ENCODE measurements at regions not wholly inside any gene's neighbourhood (a gene's known extent, or its start where the extent isn't known, plus 50 kb on each side); places are given as distances from the start of the nearest gene placed in this dataset.

- no peak overlapping the region for H2BK20ac ChIP-seq (ENCODE audit: low read length)
- POLR2A ChIA-PET (ENCODE audit: partially characterized antibody): no interaction called here
- H3K27me3 ChIP-seq (replicated peaks in 1 of 4; ENCODE audit: control insufficient read depth in 3 of 4, extremely low read depth in 1 of 4, insufficient read depth in 3 of 4, low read length in 3 of 4): no peaks in the 10 kb centered on the region
- no peak overlapping the region for H2BK12ac ChIP-seq (ENCODE audit: low read depth, low read length)
- H2BK15ac ChIP-seq (ENCODE audit: low read length): no peak overlapping the region
- H3K4me2 ChIP-seq (ENCODE audit: insufficient read depth in 1 of 2, low read depth in 2 of 2, low read length in 2 of 2): no peak overlapping the region
- H4K91ac ChIP-seq (replicated peaks; ENCODE audit: insufficient read length, low read length): no peak overlapping the region
- H3K27ac ChIP-seq (ENCODE audit: low read depth, low read length): no peak overlapping the region
- 97% methylated on average over 2 of the region's 2 CpGs; no CpG with 5 or more reads in 1 of the 2 experiments for WGBS, 2 experiments (ENCODE audit: extremely low coverage in 1 of 2, insufficient coverage in 1 of 2, insufficient read length in 1 of 2, insufficient replicate concordance in 2 of 2, low coverage in 1 of 2, low lambda C conversion rate in 2 of 2, missing lambda C conversion rate in 1 of 2)
- no peak for DNase-seq (ENCODE audit: low read depth in 1 of 2, low spot score in 2 of 2)
- no peak overlapping the region for H3K4ac ChIP-seq (replicated peaks; ENCODE audit: insufficient read length, low read depth, low read length)
- H2AK5ac ChIP-seq (ENCODE audit: low read depth, low read length): no peak overlapping the region
- H3K9ac ChIP-seq (replicated peaks in 1 of 4; ENCODE audit: extremely low read depth in 1 of 4, low read depth in 3 of 4, low read length in 3 of 4): no peak overlapping the region
- no peak overlapping the region for H2BK120ac ChIP-seq (replicated peaks; ENCODE audit: low read depth, low read length)
- no peaks in the 10 kb centered on the region for H3K36me3 ChIP-seq (ENCODE audit: control insufficient read depth in 2 of 4, insufficient read depth in 4 of 4, low read length in 3 of 4)
- no peak overlapping the region for H3K23ac ChIP-seq (ENCODE audit: insufficient read length)
- no peaks in the 10 kb centered on the region for H3K4me1 ChIP-seq (replicated peaks in 1 of 4; ENCODE audit: control insufficient read depth in 3 of 4, insufficient read depth in 4 of 4, low read length in 3 of 4)
- CTCF ChIA-PET (ENCODE audit: partially characterized antibody): no interaction called here
- no peak overlapping the region for H3K56ac ChIP-seq (replicated peaks; ENCODE audit: insufficient read length, low read depth, low read length)
- H3K9me3 ChIP-seq (ENCODE audit: insufficient read depth in 2 of 2, low read depth in 1 of 2, low read length in 1 of 2): peaks cover 11 to 12% of the 10 kb centered on the region in 2 experiments
- H3K23me2 ChIP-seq (ENCODE audit: low read depth, low read length): no peaks in the 10 kb centered on the region
- no peak overlapping the region for H3K4me3 ChIP-seq (ENCODE audit: extremely low read depth in 1 of 4, insufficient read depth in 2 of 4, low read depth in 3 of 4, low read length in 4 of 4)
- no peak overlapping the region for H4K5ac ChIP-seq (ENCODE audit: insufficient read length, low read depth, low read length)
- H3K14ac ChIP-seq (ENCODE audit: insufficient read length): no peak overlapping the region
- no peak overlapping the region for H4K8ac ChIP-seq (ENCODE audit: extremely low read depth, insufficient read depth, low read length)
- H2AFZ ChIP-seq (ENCODE audit: low read length): no peak overlapping the region
- H4K20me1 ChIP-seq (replicated peaks in 1 of 2; ENCODE audit: control insufficient read depth in 1 of 2, insufficient read depth in 2 of 2, low read length in 2 of 2): no peaks in the 10 kb centered on the region
- H3K79me2 ChIP-seq (ENCODE audit: control insufficient read depth in 1 of 2, insufficient read depth in 2 of 2, low read length in 2 of 2): no peaks in the 10 kb centered on the region
- no peaks in the 10 kb centered on the region for H3K79me1 ChIP-seq (ENCODE audit: low read depth, low read length)
- no peak for TF ChIP-seq EGR1 (IDR thresholded peaks at IDR 0.05; ENCODE audit: borderline replicate concordance, low read depth, low read length)
- TF ChIP-seq RBBP5 (IDR thresholded peaks at IDR 0.05; ENCODE audit: borderline replicate concordance, low read depth, low read length): no peak
- no peak for TF ChIP-seq TAF7 (optimal IDR thresholded peaks at IDR 0.05; ENCODE audit: borderline replicate concordance, low read depth, low read length)
- no peak for TF ChIP-seq SP2 (IDR thresholded peaks at IDR 0.05; ENCODE audit: low read length)
- TF ChIP-seq SIX5 (IDR thresholded peaks at IDR 0.05; ENCODE audit: low read depth, low read length): no peak
- no peak for TF ChIP-seq PHF8 (conservative IDR thresholded peaks at IDR 0.05; ENCODE audit: low read depth, low read length)
- no peak for TF ChIP-seq BACH1 (IDR thresholded peaks at IDR 0.05; ENCODE audit: low read length)
- TF ChIP-seq BRCA1 (IDR thresholded peaks at IDR 0.05; ENCODE audit: low read depth, low read length): no peak
- H3K18ac ChIP-seq (ENCODE audit: extremely low read depth, low read length): no peak overlapping the region
- H2BK5ac ChIP-seq (ENCODE audit: low read depth, low read length): no peak overlapping the region
- FAIRE-seq: no peak
These were observed 68.6 kb upstream of the SLC24A3 start for GRCh38 chr20:19143890-19144289.

All from H1 (cell line).